H9 (cell line): ENCODE measurements at regions not wholly inside any gene's neighbourhood (a gene's known extent, or its start where the extent isn't known, plus 50 kb on each side); places are given as distances from the start of the nearest gene placed in this dataset.

ENCODE experiments used
- DNase-seq: peaks from one replicate; pipeline ENCODE4 v3.0.0-alpha.2; 2017
- H2AFZ ChIP-seq: one replicate; pipeline ENCODE4 v1.6.1; 2013; ENCODE audit warnings: mild to moderate bottlenecking, low read length, control low read depth, moderate library complexity
- H2AK5ac ChIP-seq: 2 replicates; pipeline ENCODE4 v1.6.1; 2013; ENCODE audit warnings: low read length, control low read depth, mixed read lengths; ENCODE audit not compliant: insufficient read length
- H2BK120ac ChIP-seq: one replicate; pipeline ENCODE4 v1.6.1; 2013; ENCODE audit warnings: low read depth, mild to moderate bottlenecking, low read length, control low read depth, inconsistent platforms; ENCODE audit not compliant: poor library complexity, severe bottlenecking
- H2BK12ac ChIP-seq: 2 replicates; pipeline ENCODE4 v1.6.1; 2013; ENCODE audit warnings: low read length, control low read depth, mixed read lengths, low read depth; ENCODE audit not compliant: insufficient read length
- H2BK15ac ChIP-seq: 2 replicates; pipeline ENCODE4 v1.6.1; 2013; ENCODE audit warnings: low read depth, low read length, control low read depth
- H2BK20ac ChIP-seq: one replicate; pipeline ENCODE4 v1.6.1; 2013; ENCODE audit warnings: low read depth, mild to moderate bottlenecking, low read length, control low read depth, inconsistent platforms; ENCODE audit not compliant: poor library complexity, severe bottlenecking
- H2BK5ac ChIP-seq: 2 replicates; pipeline ENCODE4 v1.6.1; 2013; ENCODE audit warnings: low read length, control low read depth, mixed read lengths; ENCODE audit not compliant: insufficient read length
- H3K14ac ChIP-seq: 2 replicates; pipeline ENCODE4 v1.6.1; 2013; ENCODE audit warnings: low read length, control low read depth; ENCODE audit not compliant: insufficient read depth
- H3K18ac ChIP-seq: 2 replicates; pipeline ENCODE4 v1.6.1; 2013; ENCODE audit warnings: low read depth, mild to moderate bottlenecking, mixed read lengths, low read length, control low read depth; ENCODE audit not compliant: insufficient read length
- H3K23ac ChIP-seq: 2 replicates; pipeline ENCODE4 v1.6.1; 2013; ENCODE audit warnings: low read length, control low read depth, mixed read lengths, low read depth; ENCODE audit not compliant: insufficient read length
- H3K23me2 ChIP-seq: 2 replicates; pipeline ENCODE4 v1.6.1; 2013; ENCODE audit warnings: low read depth, mild to moderate bottlenecking, mixed read lengths, low read length, control low read depth; ENCODE audit not compliant: insufficient read length, poor library complexity, severe bottlenecking
- H3K27ac ChIP-seq: 2 replicates; pipeline ENCODE4 v1.5.1; 2013; ENCODE audit warnings: low read length, control low read depth, mixed read lengths, low read depth; ENCODE audit not compliant: insufficient read length
- H3K27me3 ChIP-seq: 2 replicates; pipeline ENCODE4 v1.6.1; 2013; ENCODE audit warnings: low read length, control low read depth, inconsistent platforms; ENCODE audit not compliant: insufficient read depth
- H3K4ac ChIP-seq: 2 replicates; pipeline ENCODE4 v1.6.1; 2013; ENCODE audit warnings: low read depth, mild to moderate bottlenecking, control low read depth, inconsistent platforms, low read length, moderate library complexity
- H3K4me1 ChIP-seq: 2 replicates; pipeline ENCODE4 v1.6.1; 2013; ENCODE audit warnings: low read length, control low read depth, inconsistent platforms; ENCODE audit not compliant: insufficient read depth
- H3K4me2 ChIP-seq: 2 replicates; pipeline ENCODE4 v1.6.1; 2013; ENCODE audit warnings: low read length, control low read depth, mixed read lengths; ENCODE audit not compliant: insufficient read length, insufficient read depth
- H3K56ac ChIP-seq: 2 replicates; pipeline ENCODE4 v1.6.1; 2013; ENCODE audit warnings: low read depth, mild to moderate bottlenecking, mixed read lengths, low read length, control low read depth; ENCODE audit not compliant: insufficient read length
- H3K79me1 ChIP-seq: 2 replicates; pipeline ENCODE4 v1.6.1; 2013; ENCODE audit warnings: low read depth, mild to moderate bottlenecking, moderate library complexity, low read length, control low read depth, inconsistent platforms; ENCODE audit not compliant: insufficient read depth, poor library complexity, severe bottlenecking
- H3K79me2 ChIP-seq: 2 replicates; pipeline ENCODE4 v1.6.1; 2013; ENCODE audit warnings: low read length, control low read depth, inconsistent platforms; ENCODE audit not compliant: insufficient read depth
- H3K9ac ChIP-seq: 2 replicates; pipeline ENCODE4 v1.6.1; 2013; ENCODE audit warnings: low read length, control low read depth, mixed read lengths; ENCODE audit not compliant: insufficient read length; ENCODE audit errors: extremely low read depth
- H3K9me3 ChIP-seq: one replicate; pipeline ENCODE4 v1.6.1; 2013; ENCODE audit warnings: low read depth, low read length, inconsistent platforms; ENCODE audit not compliant: control insufficient read depth
- H3T11ph ChIP-seq: one replicate; pipeline ENCODE4 v1.6.1; 2013; ENCODE audit warnings: mild to moderate bottlenecking, low read length, control low read depth, inconsistent platforms
- H4K20me1 ChIP-seq: one replicate; pipeline ENCODE4 v1.6.1; 2013; ENCODE audit not compliant: control insufficient read depth, insufficient read length, insufficient read depth
- H4K5ac ChIP-seq: 2 replicates; pipeline ENCODE4 v1.6.1; 2013; ENCODE audit warnings: low read depth, mild to moderate bottlenecking, mixed read lengths, low read length, control low read depth; ENCODE audit not compliant: insufficient read length
- H4K8ac ChIP-seq: replicated peaks from 2 replicates; pipeline ENCODE4 v1.6.1; 2013; ENCODE audit warnings: low read length, control low read depth, mixed read lengths, low read depth; ENCODE audit not compliant: insufficient read length
- H4K91ac ChIP-seq: 2 replicates; pipeline ENCODE4 v1.6.1; 2013; ENCODE audit warnings: low read depth, mild to moderate bottlenecking, moderate library complexity, mixed read lengths, low read length, control low read depth; ENCODE audit not compliant: insufficient read length
- H3K27ac Mint-ChIP-seq, 3 experiments: 2 replicates in 2 of 3; 3 replicates in 1 of 3; pipeline ENCODE4 v1.8.0; 2020 to 2021; ENCODE audit warnings: mixed read lengths in 3 of 3, mild to moderate bottlenecking in 1 of 3, moderate library complexity in 1 of 3
- H3K27me3 Mint-ChIP-seq: 2 replicates; pipeline ENCODE4 v1.8.0; 2021; ENCODE audit warnings: low read depth, mild to moderate bottlenecking, moderate library complexity, mixed read lengths
- H3K36me3 Mint-ChIP-seq, 3 experiments: 2 replicates in 2 of 3; 3 replicates in 1 of 3; pipeline ENCODE4 v1.8.0; 2020 to 2021; ENCODE audit warnings: low read depth in 3 of 3, mixed read lengths in 3 of 3; ENCODE audit not compliant: insufficient read depth in 1 of 3
- H3K4me1 Mint-ChIP-seq, 2 experiments: 2 replicates each; pipeline ENCODE4 v1.8.0; 2020; ENCODE audit warnings: mixed read lengths in 2 of 2
- H3K4me3 Mint-ChIP-seq, 2 experiments: 2 replicates in 1 of 2; 3 replicates in 1 of 2; pipeline ENCODE4 v1.8.0; 2020 to 2021; ENCODE audit warnings: mild to moderate bottlenecking in 2 of 2, mixed read lengths in 2 of 2, moderate library complexity in 1 of 2
- H3K9me3 Mint-ChIP-seq, 2 experiments: 2 replicates in 1 of 2; 3 replicates in 1 of 2; pipeline ENCODE4 v1.8.0; 2020; ENCODE audit warnings: mild to moderate bottlenecking in 2 of 2, mixed read lengths in 2 of 2, moderate library complexity in 1 of 2
- WGBS: extraction: QIAGEN DNeasy Blood & Tissue Kit; methylation state at CpG from one replicate; pipeline ENCODE4 v1.1.7; 2013; ENCODE audit warnings: missing lambda C conversion rate, low lambda C conversion rate, mixed read lengths; ENCODE audit not compliant: insufficient read length; ENCODE audit errors: extremely low coverage; 5-methylcytosine and 5-hydroxymethylcytosine counted together
- TF ChIP-seq, protein P1 (sequence below): fragments of 200-600 bp; sonication (generic); conservative IDR thresholded peaks from 3 replicates; pipeline ENCODE4 v1.8.0; 2021; ENCODE audit warnings: antibody characterized with exemption, mild to moderate bottlenecking

DNA sequence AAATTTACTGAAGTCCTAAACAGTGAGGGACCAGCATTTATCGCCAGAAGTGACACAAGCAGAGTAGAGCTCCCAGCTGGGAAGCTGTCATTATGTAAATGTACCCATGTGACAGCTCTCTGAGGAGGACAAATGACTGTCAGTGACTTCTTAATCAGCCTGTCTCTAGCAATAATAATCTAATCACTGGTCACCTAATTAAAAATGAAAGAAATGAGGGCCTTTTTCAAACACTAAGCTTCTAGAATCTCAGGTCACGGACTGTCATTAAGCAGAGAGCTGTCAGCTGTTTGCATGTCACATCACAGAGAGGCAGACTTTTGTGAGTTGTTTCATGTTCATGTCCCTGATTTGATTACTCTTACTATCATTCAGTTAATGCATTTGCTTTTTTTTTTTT, 77.9 kb upstream of the FBXL17 start:
- no peak overlapping the region for H2BK5ac ChIP-seq
- no peaks in the 10 kb centered on the region for H3K79me1 ChIP-seq
- H3K4me1 ChIP-seq, result no peaks in the 10 kb centered on the region
- Mint-ChIP-seq H3K4me1 (no peaks in the 10 kb centered on the region), H3K27ac (no peak overlapping the region), H3K4me3 (no peak overlapping the region), H3K27me3 (no peaks in the 10 kb centered on the region; the same call in 1 of the 2 replicates), H3K36me3 (peaks cover 6 to 11% (median 6%) of the 10 kb centered on the region in 3 experiments), H3K9me3 (peaks cover 11 to 16% of the 10 kb centered on the region in 2 experiments)
- H3K18ac ChIP-seq, result no peak overlapping the region
- H2BK20ac ChIP-seq, result no peak overlapping the region
- no peaks in the 10 kb centered on the region for H3K23me2 ChIP-seq
- no peak for DNase-seq
- no peak overlapping the region for H4K5ac ChIP-seq
- no peak overlapping the region for H2BK120ac ChIP-seq
- H2AK5ac ChIP-seq, result no peak overlapping the region
- H4K91ac ChIP-seq, result no peak overlapping the region
- no peak overlapping the region for H3K14ac ChIP-seq
- H3K23ac ChIP-seq, result no peak overlapping the region
- H3K4me2 ChIP-seq, result no peak overlapping the region
- no peak overlapping the region for H3T11ph ChIP-seq
- no peak overlapping the region for H3K27ac ChIP-seq
- H2BK15ac ChIP-seq, result no peak overlapping the region
- no peaks in the 10 kb centered on the region for H3K27me3 ChIP-seq
- no peaks in the 10 kb centered on the region for H3K9me3 ChIP-seq
- no CpG with 5 or more reads among the region's 2 CpGs for WGBS
- no peak overlapping the region for H2AFZ ChIP-seq
- H4K8ac ChIP-seq, result no peak overlapping the region
- H3K56ac ChIP-seq, result no peak overlapping the region
- TF ChIP-seq, protein P1, sequence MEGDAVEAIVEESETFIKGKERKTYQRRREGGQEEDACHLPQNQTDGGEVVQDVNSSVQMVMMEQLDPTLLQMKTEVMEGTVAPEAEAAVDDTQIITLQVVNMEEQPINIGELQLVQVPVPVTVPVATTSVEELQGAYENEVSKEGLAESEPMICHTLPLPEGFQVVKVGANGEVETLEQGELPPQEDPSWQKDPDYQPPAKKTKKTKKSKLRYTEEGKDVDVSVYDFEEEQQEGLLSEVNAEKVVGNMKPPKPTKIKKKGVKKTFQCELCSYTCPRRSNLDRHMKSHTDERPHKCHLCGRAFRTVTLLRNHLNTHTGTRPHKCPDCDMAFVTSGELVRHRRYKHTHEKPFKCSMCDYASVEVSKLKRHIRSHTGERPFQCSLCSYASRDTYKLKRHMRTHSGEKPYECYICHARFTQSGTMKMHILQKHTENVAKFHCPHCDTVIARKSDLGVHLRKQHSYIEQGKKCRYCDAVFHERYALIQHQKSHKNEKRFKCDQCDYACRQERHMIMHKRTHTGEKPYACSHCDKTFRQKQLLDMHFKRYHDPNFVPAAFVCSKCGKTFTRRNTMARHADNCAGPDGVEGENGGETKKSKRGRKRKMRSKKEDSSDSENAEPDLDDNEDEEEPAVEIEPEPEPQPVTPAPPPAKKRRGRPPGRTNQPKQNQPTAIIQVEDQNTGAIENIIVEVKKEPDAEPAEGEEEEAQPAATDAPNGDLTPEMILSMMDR, result no peak
- H3K9ac ChIP-seq, result no peak overlapping the region
- no peaks in the 10 kb centered on the region for H3K79me2 ChIP-seq
- H3K4ac ChIP-seq, result no peak overlapping the region
- H2BK12ac ChIP-seq, result no peak overlapping the region
- no peaks in the 10 kb centered on the region for H4K20me1 ChIP-seq
